ENCODE measurements at regions not wholly inside any gene's neighbourhood (a gene's known extent, or its start where the extent isn't known, plus 50 kb on each side); places are given as distances from the start of the nearest gene placed in this dataset.

DNA sequence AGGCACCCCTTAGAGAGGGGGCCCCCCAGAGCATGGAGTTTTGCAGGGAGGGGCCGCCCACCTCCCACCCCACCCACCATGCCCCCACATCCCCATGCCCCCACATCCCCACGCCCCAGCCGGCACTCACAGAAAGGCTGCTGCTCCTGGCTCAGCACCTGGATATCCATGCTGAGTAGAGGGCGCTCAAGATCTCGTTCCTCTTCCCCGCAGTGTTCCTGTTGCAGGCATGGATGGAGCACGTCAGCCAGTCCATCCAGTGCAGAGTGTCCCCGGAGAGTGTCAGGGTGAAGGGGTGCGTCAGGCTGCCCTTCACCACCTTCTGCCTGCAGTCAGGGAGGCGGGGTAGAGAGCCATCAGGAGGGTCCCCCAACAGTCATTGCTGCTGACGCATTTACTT lies 156.2 kb downstream of the CRYBB2 start:
- Histone ChIP-seq H3K27me3 (replicated peaks in 1 of 4; ENCODE audit: control insufficient read depth in 3 of 4, extremely low read depth in 1 of 4, insufficient read depth in 3 of 4, low read length in 3 of 4) (no peaks in the 10 kb centered on the region), H3K36me3 (ENCODE audit: control insufficient read depth in 2 of 4, insufficient read depth in 4 of 4, low read length in 3 of 4) (peaks cover 0 to 2% (median 0%) of the 10 kb centered on the region in 4 experiments; a peak in 2 of 8 replicates), H3K23ac (ENCODE audit: insufficient read length) (no peak overlapping the region), H3K4me2 (ENCODE audit: insufficient read depth in 1 of 2, low read depth in 2 of 2, low read length in 2 of 2) (no peak overlapping the region), H3K79me1 (ENCODE audit: low read depth, low read length) (peaks cover 2% of the 10 kb centered on the region; the same call in 1 of the 2 replicates), H4K5ac (ENCODE audit: insufficient read length, low read depth, low read length) (no peak overlapping the region), H4K91ac (replicated peaks; ENCODE audit: insufficient read length, low read length) (no peak overlapping the region), H2BK5ac (ENCODE audit: low read depth, low read length) (no peak overlapping the region), H2AK5ac (ENCODE audit: low read depth, low read length) (no peak overlapping the region), H2AFZ (ENCODE audit: low read length) (no peak overlapping the region), H3K56ac (replicated peaks; ENCODE audit: insufficient read length, low read depth, low read length) (no peak overlapping the region), H4K8ac (ENCODE audit: extremely low read depth, insufficient read depth, low read length) (no peak overlapping the region), H3K9me3 (ENCODE audit: insufficient read depth in 2 of 2, low read depth in 1 of 2, low read length in 1 of 2) (no peaks in the 10 kb centered on the region), H3K18ac (ENCODE audit: extremely low read depth, low read length) (no peak overlapping the region), H3K4me3 (ENCODE audit: extremely low read depth in 1 of 4, insufficient read depth in 2 of 4, low read depth in 3 of 4, low read length in 4 of 4) (no peak overlapping the region), H3K4ac (replicated peaks; ENCODE audit: insufficient read length, low read depth, low read length) (no peak overlapping the region), H3K14ac (ENCODE audit: insufficient read length) (no peak overlapping the region), H2BK12ac (ENCODE audit: low read depth, low read length) (no peak overlapping the region), H3K23me2 (ENCODE audit: low read depth, low read length) (no peaks in the 10 kb centered on the region), H3K79me2 (ENCODE audit: control insufficient read depth in 1 of 2, insufficient read depth in 2 of 2, low read length in 2 of 2) (no peaks in the 10 kb centered on the region), H4K20me1 (replicated peaks in 1 of 2; ENCODE audit: control insufficient read depth in 1 of 2, insufficient read depth in 2 of 2, low read length in 2 of 2) (peaks cover 2 to 3% of the 10 kb centered on the region in 2 experiments), H3K9ac (replicated peaks in 1 of 4; ENCODE audit: extremely low read depth in 1 of 4, low read depth in 3 of 4, low read length in 3 of 4) (no peak overlapping the region), H2BK120ac (replicated peaks; ENCODE audit: low read depth, low read length) (no peak overlapping the region), H3K27ac (ENCODE audit: low read depth, low read length) (no peak overlapping the region), H2BK20ac (ENCODE audit: low read length) (no peak overlapping the region), H3K4me1 (replicated peaks in 1 of 4; ENCODE audit: control insufficient read depth in 3 of 4, insufficient read depth in 4 of 4, low read length in 3 of 4) (peaks cover 0 to under 1% (median 0%) of the 10 kb centered on the region in 4 experiments; a peak in 2 of 7 replicates), H2BK15ac (ENCODE audit: low read length) (no peak overlapping the region)
- FAIRE-seq = no peak
- CTCF ChIA-PET (ENCODE audit: partially characterized antibody) = interaction anchor here (1.3 to 1.5 kb wide), 2 partner anchors 27 to 39 kb away, joined by 3 read pairs; no protein-coding TSS in a partner anchor
- no peak for DNase-seq (ENCODE audit: low read depth in 1 of 2, low spot score in 2 of 2)
- WGBS, 2 experiments (ENCODE audit: extremely low coverage in 1 of 2, insufficient coverage in 1 of 2, insufficient read length in 1 of 2, insufficient replicate concordance in 2 of 2, low coverage in 1 of 2, low lambda C conversion rate in 2 of 2, missing lambda C conversion rate in 1 of 2) = 58% methylated on average over 10 of the region's 11 CpGs; no CpG with 5 or more reads in 1 of the 2 experiments
- TF ChIP-seq RAD21 (IDR thresholded peaks at IDR 0.05 in 1 of 2, conservative IDR thresholded peaks at IDR 0.05 in 1 of 2; ENCODE audit: low read depth in 2 of 2, low read length in 2 of 2) (peak; percentile 41 to 57), CTCF (IDR thresholded peaks at IDR 0.05; ENCODE audit: control extremely low read depth in 1 of 3, insufficient read depth in 1 of 3, low read depth in 1 of 3, low read length in 3 of 3) (peak; percentile 54 to 75 (median 62)), TBP (IDR thresholded peaks at IDR 0.05; ENCODE audit: low read depth, low read length) (no peak), BCL11A (IDR thresholded peaks at IDR 0.05; ENCODE audit: low read depth in 2 of 2, low read length in 2 of 2) (no peak)
- POLR2A ChIA-PET (ENCODE audit: partially characterized antibody) = no interaction called here

All from H1 (cell line).